Aorta (tissue), 5 donors: ENCODE measurements at regions not wholly inside any gene's neighbourhood (a gene's known extent, or its start where the extent isn't known, plus 50 kb on each side); places are given as distances from the start of the nearest gene placed in this dataset.

ENCODE experiments used
- ATAC-seq: fragments of 200-7000 bp; cut with Tn5 transposase; one replicate; pipeline ENCODE4 v1.9.1; 2022; ENCODE audit warnings: moderate library complexity; ENCODE audit not compliant: low FRiP score
- DNase-seq, 2 donors: peaks; one replicate each; pipeline ENCODE4 v3.0.0-alpha.2; 2020
- H3K27ac ChIP-seq, 2 donors: one replicate each; pipeline ENCODE4 v1.5.1; 2013; ENCODE audit warnings: low read length in 2 of 2, mild to moderate bottlenecking in 2 of 2, moderate library complexity in 2 of 2, control low read depth in 1 of 2, inconsistent platforms in 1 of 2, low read depth in 1 of 2
- H3K27me3 ChIP-seq, 2 donors: one replicate each; pipeline ENCODE4 v1.6.1; 2013; ENCODE audit warnings: control low read depth in 1 of 2, low read length in 1 of 2, mild to moderate bottlenecking in 1 of 2, moderate library complexity in 1 of 2; ENCODE audit not compliant: insufficient read depth in 2 of 2, control insufficient read depth in 1 of 2
- H3K36me3 ChIP-seq, 2 donors: one replicate each; pipeline ENCODE4 v1.6.1; 2013; ENCODE audit warnings: control low read depth in 1 of 2, low read length in 1 of 2, mild to moderate bottlenecking in 1 of 2; ENCODE audit not compliant: insufficient read depth in 2 of 2, control insufficient read depth in 1 of 2
- H3K4me1 ChIP-seq, 2 donors: one replicate each; pipeline ENCODE4 v1.6.1; 2013; ENCODE audit warnings: low read length in 2 of 2, control low read depth in 1 of 2, mild to moderate bottlenecking in 1 of 2, moderate library complexity in 1 of 2; ENCODE audit not compliant: insufficient read depth in 2 of 2, control insufficient read depth in 1 of 2
- H3K4me3 ChIP-seq, 2 donors: one replicate each; pipeline ENCODE4 v1.5.1; 2013; ENCODE audit warnings: low read length in 2 of 2, control low read depth in 1 of 2, mild to moderate bottlenecking in 1 of 2
- H3K9me3 ChIP-seq: one replicate; pipeline ENCODE4 v1.6.1; 2013; ENCODE audit warnings: mild to moderate bottlenecking, low read length; ENCODE audit not compliant: control insufficient read depth
- WGBS, 2 donors: extraction: QIAGEN DNeasy Blood & Tissue Kit; methylation state at CpG; one replicate each; pipeline ENCODE4 v1.1.7; 2013; 5-methylcytosine and 5-hydroxymethylcytosine counted together
- intact Hi-C, 2 donors: fragments of 100-400 bp; cut with DNase I; formaldehyde crosslinking; loops; one replicate each; pipeline versions ENCODE4 v1.14.2 to v1.15.0; 2022
- donor health status: healthy with polysubstance abuse.
- donor health status: Bipolar disorder and iron deficiency.
- donor health status: DM: no; HTN: no; CAD: no.
- donor health status: DM: no; HTN: no; CAD: no.
- donor health status: DM: yes; HTN: yes; CAD: no.

GRCh38 chr4:164501074-164501473 is 252.9 kb upstream of the SMIM31 start:
- Histone ChIP-seq H3K4me1 (no peaks in the 10 kb centered on the region), H3K9me3 (no peaks in the 10 kb centered on the region), H3K36me3 (no peaks in the 10 kb centered on the region), H3K27ac (no peak overlapping the region), H3K27me3 (no peaks in the 10 kb centered on the region), H3K4me3 (no peak overlapping the region)
- ATAC-seq (no peak), DNase-seq (no peak)
- intact Hi-C loops: no loop called here

GRCh38 chr4:164503874-164504273 is 250.1 kb upstream of the SMIM31 start:
- Histone ChIP-seq H3K36me3 (no peaks in the 10 kb centered on the region), H3K27ac (no peak overlapping the region), H3K4me1 (no peaks in the 10 kb centered on the region), H3K27me3 (no peaks in the 10 kb centered on the region), H3K4me3 (no peak overlapping the region), H3K9me3 (no peaks in the 10 kb centered on the region)
- 78 to 90% methylated on average over 3 of the region's 3 CpGs for WGBS, 2 donors
- no peak for ATAC-seq
- intact Hi-C loops: no loop called here
- DNase-seq: no peak

GRCh38 chr4:164508097-164508496 is 245.8 kb upstream of the SMIM31 start:
- WGBS, 2 donors: 25 to 26% methylated on average over 3 of the region's 3 CpGs
- Histone ChIP-seq H3K4me3 (no peak overlapping the region), H3K27me3 (no peaks in the 10 kb centered on the region), H3K36me3 (no peaks in the 10 kb centered on the region), H3K9me3 (no peaks in the 10 kb centered on the region), H3K27ac (no peak overlapping the region), H3K4me1 (no peaks in the 10 kb centered on the region)
- no peak for DNase-seq
- intact Hi-C loops: no loop called here
- no peak for ATAC-seq

GRCh38 chr4:164508771-164509170 is 245.2 kb upstream of the SMIM31 start:
- Histone ChIP-seq H3K27ac (no peak overlapping the region), H3K27me3 (no peaks in the 10 kb centered on the region), H3K9me3 (no peaks in the 10 kb centered on the region), H3K36me3 (no peaks in the 10 kb centered on the region), H3K4me1 (no peaks in the 10 kb centered on the region), H3K4me3 (no peak overlapping the region)
- WGBS, 2 donors: 66 to 75% methylated on average over 1 of the region's 1 CpG
- intact Hi-C loops: no loop called here
- DNase-seq (no peak), ATAC-seq (no peak)

GRCh38 chr4:164509951-164510350 is 244.0 kb upstream of the SMIM31 start:
- WGBS, 2 donors: 55 to 62% methylated on average over 3 of the region's 3 CpGs
- H3K4me3 ChIP-seq: no peak overlapping the region
- H3K9me3 ChIP-seq: no peaks in the 10 kb centered on the region
- no peaks in the 10 kb centered on the region for H3K27me3 ChIP-seq
- H3K27ac ChIP-seq: no peak overlapping the region
- ATAC-seq (no peak), DNase-seq (no peak)
- no peaks in the 10 kb centered on the region for H3K4me1 ChIP-seq
- intact Hi-C loops: no loop called here
- H3K36me3 ChIP-seq: no peaks in the 10 kb centered on the region

GRCh38 chr4:164512124-164512523 is 241.8 kb upstream of the SMIM31 start:
- Histone ChIP-seq H3K9me3 (no peaks in the 10 kb centered on the region), H3K36me3 (no peaks in the 10 kb centered on the region), H3K4me1 (no peaks in the 10 kb centered on the region), H3K4me3 (no peak overlapping the region), H3K27ac (no peak overlapping the region), H3K27me3 (no peaks in the 10 kb centered on the region)
- intact Hi-C loops: no loop called here
- no peak for DNase-seq
- WGBS, 2 donors: 78 to 82% methylated on average over 2 of the region's 2 CpGs
- no peak for ATAC-seq

- H3K27me3 ChIP-seq: no peaks in the 10 kb centered on the region
- no peaks in the 10 kb centered on the region for H3K36me3 ChIP-seq
- H3K4me3 ChIP-seq: no peak overlapping the region
- ATAC-seq: no peak
- no peak for DNase-seq
- intact Hi-C loops: no loop called here
- no peaks in the 10 kb centered on the region for H3K9me3 ChIP-seq
- no peaks in the 10 kb centered on the region for H3K4me1 ChIP-seq
- no peak overlapping the region for H3K27ac ChIP-seq
Observed at GRCh38 chr4:164514765-164515164, 239.2 kb upstream of the SMIM31 start.

GRCh38 chr4:164524789-164525188 is 229.1 kb upstream of the SMIM31 start:
- DNase-seq: no peak
- Histone ChIP-seq H3K36me3 (no peaks in the 10 kb centered on the region), H3K4me3 (no peak overlapping the region), H3K4me1 (no peaks in the 10 kb centered on the region), H3K9me3 (peaks cover 2% of the 10 kb centered on the region), H3K27me3 (no peaks in the 10 kb centered on the region), H3K27ac (no peak overlapping the region)
- WGBS, 2 donors: 61 to 67% methylated on average over 4 of the region's 4 CpGs
- intact Hi-C loops: no loop called here
- no peak for ATAC-seq

- ATAC-seq: no peak
- H3K9me3 ChIP-seq: no peaks in the 10 kb centered on the region
- H3K36me3 ChIP-seq: no peaks in the 10 kb centered on the region
- intact Hi-C loops: no loop called here
- no peaks in the 10 kb centered on the region for H3K4me1 ChIP-seq
- H3K27me3 ChIP-seq: peaks cover 0 to 2% of the 10 kb centered on the region in 2 donors
- DNase-seq: no peak
- H3K27ac ChIP-seq: no peak overlapping the region
- 51 to 64% methylated on average over 4 of the region's 4 CpGs for WGBS, 2 donors
- no peak overlapping the region for H3K4me3 ChIP-seq
Observed at GRCh38 chr4:164526933-164527583, 226.9 kb upstream of the SMIM31 start.
